Cardiac septum (tissue), 1 donor: ENCODE measurements at regions not wholly inside any gene's neighbourhood (a gene's known extent, or its start where the extent isn't known, plus 50 kb on each side); places are given as distances from the start of the nearest gene placed in this dataset.
"Not testable (repeated sequence)": the region's sequence is repeated elsewhere in the genome, so short reads cannot be mapped to it uniquely, and the experiment has no call there.

Source experiments
- DNase-seq: peaks from one replicate; pipeline ENCODE4 v3.0.0-alpha.2; 2020; ENCODE audit warnings: low spot score
- intact Hi-C: fragments of 100-400 bp; cut with DNase I; formaldehyde crosslinking; loops from one replicate; pipeline ENCODE4 v1.14.0; 2022
- donor health status: DM: no; HTN: no; CAD: no.

DNA sequence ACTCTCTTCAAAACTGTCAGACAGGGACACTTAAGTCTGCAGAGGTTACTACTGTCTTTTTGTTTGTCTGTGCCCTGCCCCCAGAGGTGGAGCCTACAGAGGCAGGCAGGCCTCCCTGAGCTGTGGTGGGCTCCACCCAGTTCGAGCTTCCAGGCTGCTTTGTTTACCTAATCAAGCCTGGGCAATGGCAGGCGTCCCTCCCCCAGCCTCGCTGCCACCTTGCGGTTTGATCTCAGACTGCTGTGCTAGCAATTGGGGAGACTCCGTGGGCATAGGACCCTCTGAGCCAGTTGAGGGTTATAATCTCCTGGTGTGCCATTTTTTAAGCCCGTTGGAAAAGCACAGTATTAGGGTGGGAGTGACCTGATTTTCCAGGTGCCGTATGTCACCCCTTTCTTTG, 253.7 kb downstream of the TMEM161B start:
- intact Hi-C loops, DNase-seq: not testable (repeated sequence)

DNA sequence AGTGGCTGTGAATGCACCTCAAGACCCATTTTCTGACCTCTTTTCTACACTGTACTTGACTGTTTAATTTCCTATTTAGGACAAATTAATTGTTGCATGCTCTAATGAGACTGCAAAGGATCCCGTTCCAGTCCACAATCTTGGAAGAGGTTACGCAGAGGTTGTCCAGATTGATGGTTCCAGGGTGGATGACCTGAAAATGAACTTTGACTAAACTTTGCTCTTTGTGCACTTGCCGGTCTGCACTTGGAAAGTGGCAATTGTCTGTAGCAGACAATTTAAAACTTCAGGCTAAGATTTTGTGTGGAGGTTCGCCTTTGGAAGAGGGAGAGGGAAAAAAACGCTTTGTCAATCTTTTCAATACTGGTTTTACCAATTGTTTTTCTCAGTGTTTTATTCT, 267.8 kb downstream of the TMEM161B start:
- no peak for DNase-seq
- intact Hi-C loops = no loop called here

DNA sequence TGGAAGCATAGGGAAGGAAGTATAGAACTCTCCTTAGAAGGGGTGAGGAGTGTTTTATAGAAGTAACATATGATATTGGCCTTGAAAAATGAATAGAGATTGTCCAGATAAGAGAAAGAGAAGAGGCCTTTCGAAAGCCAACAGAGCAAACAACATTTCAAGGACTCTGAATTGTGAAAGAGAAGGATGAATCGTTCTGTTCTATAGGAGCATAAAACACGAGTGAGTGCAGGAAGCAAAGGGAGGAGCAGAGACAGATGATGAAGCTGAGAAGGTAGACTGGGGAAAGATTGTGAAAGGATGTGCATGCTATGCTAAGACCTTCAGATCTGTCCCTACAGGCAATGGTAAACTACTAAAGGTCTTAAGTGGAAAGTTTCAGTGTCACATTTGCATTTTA, 271.0 kb downstream of the TMEM161B start:
- no peak for DNase-seq
- intact Hi-C loops = no loop called here

DNA sequence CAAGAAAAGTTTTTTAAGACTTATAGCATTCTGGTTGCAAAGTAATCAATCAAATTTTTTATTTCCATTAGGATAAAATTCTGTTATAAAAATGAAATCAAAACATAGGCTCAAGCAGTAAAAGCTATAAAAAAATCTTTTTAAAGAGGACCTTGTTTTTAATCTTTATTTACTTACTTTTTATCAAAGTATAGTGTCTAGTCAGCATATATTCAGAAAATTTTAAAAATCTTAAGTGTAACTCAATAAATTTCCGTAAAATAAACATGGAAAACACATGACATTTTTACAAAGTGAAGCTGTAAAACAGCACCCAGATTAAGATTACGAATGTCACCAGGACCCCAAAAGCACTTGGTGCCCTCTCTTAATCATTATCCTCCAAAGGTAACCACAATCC, 302.4 kb downstream of the TMEM161B start:
- no peak for DNase-seq
- intact Hi-C loops = no loop called here

DNA sequence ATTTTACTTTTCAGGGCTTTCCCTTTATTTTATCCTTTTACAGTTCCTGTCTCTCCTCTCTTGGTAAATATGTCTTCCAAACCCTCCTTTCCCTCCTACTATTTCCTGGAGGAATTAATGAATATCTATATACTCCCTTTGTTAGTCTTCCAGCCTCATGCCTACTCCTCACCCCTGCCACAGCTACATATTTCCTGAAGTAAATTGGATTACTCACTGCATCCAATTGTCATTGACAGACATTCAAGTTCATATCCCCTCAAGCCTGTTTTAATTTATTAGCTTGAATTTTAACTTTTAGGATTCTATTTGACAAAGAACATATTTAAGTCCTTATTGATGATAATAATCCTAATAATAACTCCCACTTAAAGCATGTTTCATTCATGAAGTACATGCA, 314.5 kb downstream of the TMEM161B start:
- no peak for DNase-seq
- intact Hi-C loops = no loop called here

DNA sequence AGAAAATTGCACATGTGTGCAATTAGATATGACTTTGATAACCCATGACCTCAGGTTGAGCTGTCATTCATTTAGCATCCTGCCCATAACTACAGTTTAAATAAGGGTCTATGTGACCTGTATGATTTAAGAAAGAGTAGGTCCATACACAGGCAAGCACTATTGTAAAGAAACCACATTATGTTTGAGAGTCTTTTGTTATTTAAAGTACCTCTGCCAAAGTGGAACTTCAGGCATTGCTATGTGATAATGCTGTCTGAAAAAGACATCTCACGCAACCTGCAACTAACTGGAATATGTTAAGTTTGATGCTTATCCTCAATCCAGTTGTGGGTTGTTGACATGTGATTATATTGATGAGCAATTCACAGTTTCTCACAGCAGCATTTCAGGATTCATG, 317.0 kb downstream of the TMEM161B start:
- intact Hi-C loops = no loop called here
- no peak for DNase-seq

DNA sequence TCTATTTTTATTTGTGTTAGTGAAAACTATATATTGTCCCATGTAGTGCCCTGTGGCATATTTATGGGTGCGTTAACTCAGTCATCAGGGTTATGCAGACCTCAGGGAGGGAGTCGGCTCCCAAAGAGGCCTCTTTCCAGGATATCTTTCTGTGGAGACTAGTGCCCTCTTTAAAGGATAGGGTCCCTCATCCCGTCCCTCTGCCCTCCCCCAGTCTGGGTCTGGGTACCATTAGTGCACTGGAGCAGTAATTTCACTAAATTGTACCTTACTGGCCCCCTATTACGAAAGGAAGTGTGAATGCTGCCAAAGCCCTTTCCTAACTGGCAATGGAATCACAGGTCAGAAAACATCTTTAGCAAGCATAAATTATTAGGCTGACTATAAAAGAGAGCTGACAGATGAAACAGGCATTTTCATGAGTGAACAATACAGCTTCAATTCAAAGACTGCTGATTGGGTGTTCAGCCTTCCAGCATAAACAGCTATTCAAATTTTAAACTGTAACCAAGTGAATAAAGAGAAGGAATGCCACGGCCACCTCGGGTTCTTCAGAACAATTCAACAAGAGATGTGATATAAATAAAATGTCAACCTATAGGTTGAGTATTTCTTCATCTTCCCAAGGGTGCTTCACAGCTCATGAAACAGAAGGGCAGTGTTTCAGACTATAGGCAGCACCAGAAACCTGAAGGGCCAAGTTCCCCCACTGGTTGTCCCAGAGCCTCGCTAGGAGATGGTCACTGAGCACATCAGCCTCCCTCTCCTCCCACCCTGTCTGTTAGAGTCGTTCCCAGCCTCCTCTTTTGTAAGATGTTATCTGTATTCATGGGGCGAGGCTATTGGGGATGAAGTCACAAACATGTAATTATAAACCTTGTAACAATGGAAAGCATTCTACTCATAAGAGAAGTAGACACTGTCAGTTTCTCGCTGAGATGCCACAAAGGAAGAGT, 318.7 kb downstream of the TMEM161B start:
- intact Hi-C loops = no loop called here
- no peak for DNase-seq

DNA sequence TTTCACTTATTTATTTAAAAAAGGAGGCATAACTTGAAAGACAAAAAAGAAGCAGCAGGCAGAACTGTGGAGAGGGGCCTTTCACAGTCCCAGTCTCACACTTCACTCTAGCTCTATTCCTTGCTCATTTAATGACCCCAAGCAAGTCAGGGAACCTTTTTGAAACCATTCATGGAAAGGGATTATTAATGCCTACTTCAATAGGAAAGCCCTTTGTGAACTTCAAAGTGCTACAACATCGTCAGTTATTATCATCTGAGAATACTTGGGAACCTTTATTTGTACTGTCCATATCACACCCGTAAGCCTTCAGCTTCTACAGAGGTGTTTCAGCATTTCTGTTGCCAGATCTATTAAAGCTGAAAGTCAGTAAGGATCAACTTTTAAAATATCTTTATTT, 320.2 kb downstream of the TMEM161B start:
- intact Hi-C loops = no loop called here
- no peak for DNase-seq

DNA sequence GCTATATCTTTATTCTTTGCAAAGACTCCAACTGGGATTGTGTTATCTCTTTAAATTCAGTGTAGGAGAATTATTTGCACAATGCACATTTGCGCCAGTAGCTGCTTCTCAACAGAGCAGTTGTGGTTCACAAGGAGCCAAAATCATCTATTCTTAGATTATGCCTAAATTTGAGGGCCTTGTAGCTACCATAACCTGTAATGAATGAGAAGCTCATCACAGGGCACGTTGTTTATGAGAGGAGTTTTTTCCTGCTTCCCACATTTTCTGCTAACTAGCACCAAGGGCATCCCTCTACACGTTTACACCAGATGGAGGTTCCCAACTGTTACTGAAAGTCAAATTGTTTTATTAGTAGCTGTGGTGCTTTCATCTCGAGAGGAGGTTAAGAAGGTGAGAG, 322.4 kb downstream of the TMEM161B start:
- no peak for DNase-seq
- intact Hi-C loops = no loop called here

DNA sequence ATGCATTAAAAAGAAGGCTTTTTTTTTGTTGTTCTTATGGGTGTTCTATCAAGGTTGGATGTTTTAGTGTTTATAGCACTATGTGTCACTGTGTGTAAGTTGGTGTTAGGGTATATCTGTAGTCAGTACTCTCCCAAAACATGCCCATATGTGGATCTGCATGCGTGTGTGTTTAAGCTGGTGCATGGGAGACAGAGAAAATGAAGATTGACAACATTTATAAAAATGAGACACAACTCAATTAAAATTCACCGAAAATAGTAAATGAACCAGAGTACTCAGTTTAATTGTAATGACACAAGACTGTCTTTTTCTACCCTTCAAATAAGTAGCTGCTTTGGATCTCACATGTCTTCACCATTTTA, 323.4 kb downstream of the TMEM161B start:
- DNase-seq = no peak
- intact Hi-C loops = no loop called here

DNA sequence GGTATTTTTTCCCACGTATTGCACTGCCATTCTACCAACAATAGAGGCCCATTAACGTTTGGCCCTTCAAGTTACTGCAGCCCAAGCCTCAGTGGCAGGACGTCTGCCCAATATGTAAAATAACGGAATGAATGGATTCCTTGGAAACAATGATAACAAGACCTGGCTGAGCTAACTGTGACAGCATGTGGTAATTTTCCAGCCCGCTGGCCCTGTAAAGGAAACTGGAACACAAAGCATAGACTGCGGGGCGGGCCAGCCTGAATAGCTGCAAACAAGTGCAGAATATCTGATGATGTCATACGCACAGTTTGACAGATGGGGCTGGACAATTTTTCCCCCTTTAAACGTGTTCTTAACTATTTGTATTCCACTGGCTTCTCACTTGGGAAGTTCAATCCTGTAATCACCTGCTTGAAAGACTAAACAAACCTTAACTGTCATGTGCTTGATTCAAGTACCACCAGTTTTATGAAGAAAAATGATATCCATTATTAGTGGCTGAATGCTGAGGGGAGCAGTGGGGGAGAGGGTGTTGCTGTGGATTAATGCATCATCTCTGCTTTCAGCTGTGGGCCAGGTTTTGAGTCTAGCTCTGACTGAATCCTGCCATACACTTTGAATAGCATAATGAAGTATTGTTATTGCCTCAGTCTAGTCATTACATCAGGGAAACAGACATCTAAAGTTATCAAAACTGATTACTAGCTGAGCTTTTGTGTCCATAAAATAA, 323.9 kb downstream of the TMEM161B start:
- intact Hi-C loops = no loop called here
- no peak for DNase-seq

DNA sequence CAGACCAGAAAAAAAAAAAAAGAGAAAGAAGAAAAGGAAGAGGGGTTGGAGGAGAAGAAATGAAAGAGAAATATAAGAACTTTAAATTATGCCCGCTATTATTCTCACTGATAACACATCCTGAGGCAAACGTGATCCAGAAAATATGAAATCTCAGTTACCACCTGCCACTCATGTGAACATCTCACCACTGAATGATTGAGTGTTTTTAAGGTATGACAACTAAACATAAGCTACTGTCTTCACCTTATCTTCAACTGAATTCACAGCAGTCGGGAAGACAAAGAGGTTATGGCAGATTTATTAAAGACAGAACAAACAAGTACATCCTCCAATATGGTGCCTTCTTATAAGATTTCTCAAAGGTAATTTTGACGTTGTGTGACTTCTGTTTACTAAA, 327.9 kb downstream of the TMEM161B start:
- no peak for DNase-seq
- intact Hi-C loops = no loop called here

DNA sequence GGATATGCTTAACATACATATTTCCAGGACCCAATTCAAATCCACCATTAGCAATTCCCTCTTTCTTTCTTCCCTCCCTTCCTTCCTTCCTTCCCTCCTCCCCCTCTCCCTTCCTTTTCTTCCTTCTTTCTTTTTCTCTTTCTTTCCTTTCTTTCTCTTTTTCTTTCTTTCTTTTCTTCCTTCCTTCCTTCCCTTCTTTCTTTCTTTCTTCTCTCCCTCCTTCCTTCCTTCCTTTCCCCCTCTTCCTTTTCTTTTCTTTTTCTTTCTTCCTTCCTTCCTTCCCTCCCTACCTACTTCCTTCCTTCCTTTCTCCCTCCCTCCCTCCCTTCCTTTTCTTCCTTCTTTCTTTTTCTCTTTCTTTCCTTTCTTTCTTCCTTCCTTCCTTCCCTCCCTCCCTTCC, 332.0 kb downstream of the TMEM161B start:
- intact Hi-C loops = no loop called here
- DNase-seq = no peak

DNA sequence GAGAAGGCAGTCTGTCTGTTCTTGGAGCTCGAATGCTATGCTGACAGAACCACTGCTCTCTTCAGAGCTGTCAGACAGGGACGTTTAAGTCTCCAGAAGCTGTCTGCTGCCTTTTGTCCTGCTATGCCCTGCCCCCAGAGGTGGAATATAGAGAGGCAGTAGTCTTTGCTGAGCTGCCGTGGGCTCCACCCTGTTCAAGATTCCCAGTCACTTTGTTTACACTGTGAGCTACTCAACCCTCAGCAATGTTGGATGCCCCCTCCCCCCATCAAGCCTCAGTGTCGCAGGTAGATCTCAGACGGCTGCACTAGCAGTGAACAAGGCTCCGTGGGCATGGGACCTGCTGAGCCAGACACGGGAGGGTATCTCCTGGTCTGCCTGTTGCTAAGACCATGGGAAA, 344.2 kb downstream of the TMEM161B start:
- intact Hi-C loops = no loop called here
- no peak for DNase-seq

DNA sequence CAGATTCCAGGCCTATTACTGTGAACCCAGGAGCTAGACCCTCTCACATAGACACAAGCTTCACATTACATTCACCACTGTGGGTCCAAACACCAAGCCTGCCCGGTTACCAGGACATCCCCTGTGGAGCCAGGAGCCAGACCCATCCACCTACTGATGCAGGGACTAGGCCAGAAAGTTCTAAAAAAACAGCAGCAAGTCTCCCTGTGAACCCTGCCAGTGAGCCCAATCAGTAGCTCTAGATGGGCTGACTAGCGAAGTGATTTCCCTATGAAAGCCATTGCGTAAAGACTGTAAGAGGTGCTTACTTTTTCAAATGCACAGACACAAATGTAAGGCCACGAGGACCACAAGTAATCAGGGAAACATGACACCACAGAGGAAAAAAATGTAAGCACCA, 352.3 kb downstream of the TMEM161B start:
- no peak for DNase-seq
- intact Hi-C loops = no loop called here

DNA sequence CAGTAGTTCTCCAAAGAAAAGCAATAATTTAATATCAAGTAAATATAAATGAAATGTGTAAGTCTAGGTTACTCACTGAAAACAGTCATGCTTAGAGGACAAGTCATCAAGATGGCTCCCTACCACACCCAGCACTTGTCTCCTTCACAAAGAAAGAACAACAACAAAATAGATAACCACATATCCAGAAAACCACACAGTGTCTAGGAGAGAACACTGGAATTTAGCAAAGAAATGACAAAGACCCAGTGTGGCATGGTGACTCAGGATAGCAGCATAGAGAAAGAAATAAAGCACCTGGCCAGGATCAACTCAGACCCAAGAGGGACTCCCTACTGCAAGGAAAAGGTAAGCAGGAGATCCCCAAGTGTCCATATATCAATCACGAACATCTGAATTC, 356.2 kb downstream of the TMEM161B start:
- intact Hi-C loops = no loop called here
- no peak for DNase-seq

DNA sequence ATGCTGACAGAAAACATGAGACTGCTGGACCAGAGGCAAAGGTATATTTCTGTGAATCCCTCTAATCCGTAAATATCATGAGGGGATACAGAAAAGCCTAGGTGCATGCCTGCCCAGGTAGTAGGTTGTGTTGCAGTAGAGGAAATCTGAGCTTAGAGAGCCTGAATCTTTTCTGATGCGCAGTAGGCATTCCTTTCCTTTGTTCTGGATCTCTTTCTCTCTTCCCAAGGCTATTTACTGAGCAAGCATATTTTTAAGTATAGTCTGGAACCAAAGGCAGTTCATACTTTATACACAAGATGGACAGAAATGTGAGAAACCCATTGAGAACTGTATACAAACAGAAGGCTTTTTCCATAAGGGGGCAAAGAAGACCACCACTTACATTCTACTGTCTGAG, 359.3 kb downstream of the TMEM161B start:
- DNase-seq = no peak
- intact Hi-C loops = no loop called here

DNA sequence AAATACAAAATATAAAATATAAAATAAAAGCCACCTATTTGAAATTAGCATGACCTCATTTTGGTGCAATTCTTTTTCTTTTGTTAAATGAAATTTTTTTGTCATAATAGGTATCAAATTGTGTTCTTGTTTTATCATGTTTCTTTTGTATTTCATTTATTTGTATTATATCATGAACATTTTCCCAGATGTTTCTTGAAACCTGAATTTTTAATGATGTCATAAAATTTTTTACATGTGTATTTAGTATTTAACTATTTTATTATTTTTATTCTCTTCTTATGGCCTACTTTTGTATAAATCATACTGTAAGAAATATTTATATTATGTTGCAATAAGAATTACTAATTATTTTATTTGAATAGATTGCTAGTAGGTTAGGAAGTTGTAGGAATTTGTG, 361.7 kb downstream of the TMEM161B start:
- DNase-seq = no peak
- intact Hi-C loops = no loop called here

DNA sequence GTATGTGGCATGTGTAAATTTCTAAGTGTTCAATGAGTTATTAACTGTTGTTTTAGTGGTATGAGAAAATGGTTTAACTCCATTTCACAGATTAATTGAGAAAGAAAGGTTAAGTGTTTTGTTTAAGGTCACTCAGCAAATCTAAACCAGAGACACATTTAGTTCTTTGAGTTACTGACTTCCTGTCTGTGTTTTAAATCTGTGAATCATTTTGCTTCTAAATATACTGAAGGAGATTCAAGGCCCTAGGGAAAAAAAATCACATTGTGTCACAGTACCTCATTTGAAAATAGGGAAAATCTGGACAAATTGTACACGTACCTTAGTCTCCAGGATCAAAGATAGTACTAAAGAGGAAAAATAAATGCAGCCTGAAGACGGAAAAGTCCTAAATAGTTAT, 368.2 kb downstream of the TMEM161B start:
- intact Hi-C loops = no loop called here
- DNase-seq = no peak

DNA sequence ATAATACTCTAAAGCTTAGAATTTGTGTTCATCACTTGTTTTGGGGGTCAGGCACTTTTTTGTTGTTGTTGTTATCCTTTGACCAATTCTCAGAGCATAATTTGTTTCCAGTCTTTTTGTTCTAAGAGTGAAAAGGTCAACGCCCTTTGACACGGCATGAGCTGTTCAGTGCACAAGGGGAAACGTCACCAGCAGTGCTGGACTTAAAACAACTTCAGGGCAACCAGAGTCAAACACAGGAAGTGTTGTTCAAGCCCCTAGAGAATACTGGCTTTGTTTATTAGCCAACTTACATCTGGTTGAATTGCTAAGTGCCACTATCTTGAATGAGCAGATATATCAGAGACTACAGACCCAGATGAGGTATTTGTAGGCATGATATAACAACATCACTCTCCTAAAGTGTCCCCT, 368.9 kb downstream of the TMEM161B start:
- intact Hi-C loops = no loop called here
- no peak for DNase-seq

DNA sequence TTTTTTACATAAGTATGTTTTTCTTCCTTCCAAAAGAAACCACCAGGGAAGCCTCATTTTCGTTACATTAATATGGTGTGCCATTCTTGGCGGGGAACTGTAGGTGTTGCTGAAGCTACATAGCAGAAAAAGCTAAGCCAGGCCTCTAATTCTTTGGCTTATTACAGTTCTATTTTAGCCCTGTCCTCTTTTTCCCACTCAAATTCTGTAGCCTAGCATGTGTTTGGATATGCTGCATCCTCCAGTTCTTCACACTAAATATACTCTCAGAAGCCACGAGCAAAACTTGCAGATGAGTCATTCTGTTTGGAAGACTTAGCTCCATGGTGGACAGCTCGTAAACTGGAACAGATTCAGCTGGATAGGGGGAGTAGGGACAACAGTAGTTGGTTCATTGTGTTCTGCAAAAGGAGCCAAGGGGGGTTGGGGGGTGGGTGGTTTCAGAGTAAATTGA, 369.4 kb downstream of the TMEM161B start:
- intact Hi-C loops = no loop called here
- DNase-seq = no peak
